ENCODE measurements at regions not wholly inside any gene's neighbourhood (a gene's known extent, or its start where the extent isn't known, plus 50 kb on each side); places are given as distances from the start of the nearest gene placed in this dataset.
"Not testable (repeated sequence)": the region's sequence is repeated elsewhere in the genome, so short reads cannot be mapped to it uniquely, and the experiment has no call there.

DNA sequence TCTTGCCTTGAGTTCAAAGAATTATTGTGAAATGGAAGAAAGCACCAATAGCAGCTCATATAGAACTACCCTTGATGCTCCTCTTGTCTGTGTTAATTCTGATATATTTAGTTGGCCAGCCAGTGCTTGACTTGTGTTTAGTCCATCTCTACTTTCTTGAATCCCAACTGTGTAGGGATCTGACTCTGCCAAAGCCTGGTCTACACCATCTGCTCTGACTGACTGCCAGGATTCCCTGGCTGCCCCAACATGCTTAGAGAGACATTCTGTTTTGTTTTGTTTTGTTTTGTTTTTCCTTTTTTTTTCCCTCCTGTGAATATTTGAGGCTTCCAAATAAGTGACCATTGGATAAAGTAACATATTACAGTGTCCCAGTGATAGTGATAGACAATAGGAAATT, 953.7 kb upstream of the MANEA start:
- no peaks in the 10 kb centered on the region for H3K4me1 ChIP-seq (ENCODE audit: control insufficient read depth, insufficient read depth, low read length)
- no peaks in the 10 kb centered on the region for H3K36me3 ChIP-seq (ENCODE audit: insufficient read depth, low read length)
- H3K27me3 ChIP-seq (ENCODE audit: control insufficient read depth, insufficient read depth, low read length): no peaks in the 10 kb centered on the region
- H3K9ac ChIP-seq (ENCODE audit: low read depth, low read length): no peak overlapping the region
- H3K4me2 ChIP-seq (ENCODE audit: low read length): no peak overlapping the region
- no peaks in the 10 kb centered on the region for H3K9me3 ChIP-seq (replicated peaks; ENCODE audit: low read length)
- no peak overlapping the region for H3K4me3 ChIP-seq (ENCODE audit: low read length)

DNA sequence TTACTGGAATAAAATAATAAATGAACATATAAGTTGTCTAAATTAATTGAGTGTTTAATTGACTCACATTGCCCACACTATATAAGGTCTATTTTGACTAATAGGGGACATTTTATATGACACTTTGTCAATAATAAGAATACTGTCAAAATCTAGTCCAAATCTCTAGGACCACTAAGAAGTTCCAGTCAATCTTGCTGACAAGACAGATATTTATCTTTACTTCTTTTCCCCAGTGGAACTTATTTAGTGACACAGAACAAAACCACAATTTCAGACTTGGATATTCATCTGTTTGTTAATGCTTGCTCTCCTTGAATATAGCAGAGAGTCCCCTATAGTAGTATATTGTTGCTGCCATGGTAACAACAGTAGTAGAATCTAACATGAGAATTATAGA, 954.6 kb upstream of the MANEA start:
- no peaks in the 10 kb centered on the region for H3K27me3 ChIP-seq (ENCODE audit: control insufficient read depth, insufficient read depth, low read length)
- H3K4me2 ChIP-seq (ENCODE audit: low read length): no peak overlapping the region
- no peaks in the 10 kb centered on the region for H3K36me3 ChIP-seq (ENCODE audit: insufficient read depth, low read length)
- no peaks in the 10 kb centered on the region for H3K9me3 ChIP-seq (replicated peaks; ENCODE audit: low read length)
- no peaks in the 10 kb centered on the region for H3K4me1 ChIP-seq (ENCODE audit: control insufficient read depth, insufficient read depth, low read length)
- H3K9ac ChIP-seq (ENCODE audit: low read depth, low read length): no peak overlapping the region
- no peak overlapping the region for H3K4me3 ChIP-seq (ENCODE audit: low read length)

DNA sequence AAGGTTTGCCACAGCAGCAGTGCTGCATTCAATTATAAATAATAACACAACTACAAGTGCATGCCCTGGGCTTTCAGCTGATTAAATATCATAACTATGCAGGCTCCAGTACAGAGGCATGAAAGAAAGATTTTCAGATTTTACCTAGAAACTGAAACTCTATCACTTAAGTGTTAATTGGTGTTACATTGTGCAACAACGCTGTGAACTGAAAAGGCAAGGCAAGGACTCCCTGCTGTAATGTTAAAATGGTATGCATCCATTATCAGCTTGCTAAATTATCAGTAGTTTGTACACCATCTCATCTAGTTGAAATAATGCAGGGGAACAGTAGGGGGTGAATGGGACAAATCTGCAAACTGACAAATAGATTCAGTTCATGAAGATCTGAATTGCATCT, 976.7 kb upstream of the MANEA start:
- Histone ChIP-seq H3K4me1 (ENCODE audit: control insufficient read depth, insufficient read depth, low read length) (no peaks in the 10 kb centered on the region), H3K27me3 (ENCODE audit: control insufficient read depth, insufficient read depth, low read length) (no peaks in the 10 kb centered on the region), H3K4me3 (ENCODE audit: low read length) (no peak overlapping the region), H3K4me2 (ENCODE audit: low read length) (no peak overlapping the region), H3K9ac (ENCODE audit: low read depth, low read length) (no peak overlapping the region), H3K9me3 (replicated peaks; ENCODE audit: low read length) (peaks cover 3% of the 10 kb centered on the region), H3K36me3 (ENCODE audit: insufficient read depth, low read length) (no peaks in the 10 kb centered on the region)

DNA sequence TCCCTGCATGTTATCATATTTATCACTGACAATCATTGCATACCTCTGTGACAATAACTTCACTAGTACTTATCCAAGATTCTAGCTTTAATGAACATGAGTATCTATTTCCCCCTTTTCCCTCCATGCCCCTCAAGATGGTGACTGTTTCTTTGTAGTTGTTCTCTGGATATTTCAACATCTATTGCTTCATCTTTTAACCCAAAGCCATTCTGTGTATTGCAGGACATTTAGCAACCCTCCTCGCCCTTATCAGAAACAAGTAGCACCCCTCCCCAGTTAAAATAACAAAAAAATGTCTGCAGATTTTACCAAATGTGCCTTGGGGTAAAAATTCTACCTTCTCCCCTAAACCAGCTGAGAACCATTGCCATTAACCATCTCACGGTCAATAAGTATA, 979.8 kb upstream of the MANEA start:
- H3K9me3 ChIP-seq (replicated peaks; ENCODE audit: low read length): peaks cover under 1% of the 10 kb centered on the region
- H3K9ac ChIP-seq (ENCODE audit: low read depth, low read length): no peak overlapping the region
- no peaks in the 10 kb centered on the region for H3K36me3 ChIP-seq (ENCODE audit: insufficient read depth, low read length)
- no peaks in the 10 kb centered on the region for H3K4me1 ChIP-seq (ENCODE audit: control insufficient read depth, insufficient read depth, low read length)
- H3K4me3 ChIP-seq (ENCODE audit: low read length): no peak overlapping the region
- no peaks in the 10 kb centered on the region for H3K27me3 ChIP-seq (ENCODE audit: control insufficient read depth, insufficient read depth, low read length)
- no peak overlapping the region for H3K4me2 ChIP-seq (ENCODE audit: low read length)

DNA sequence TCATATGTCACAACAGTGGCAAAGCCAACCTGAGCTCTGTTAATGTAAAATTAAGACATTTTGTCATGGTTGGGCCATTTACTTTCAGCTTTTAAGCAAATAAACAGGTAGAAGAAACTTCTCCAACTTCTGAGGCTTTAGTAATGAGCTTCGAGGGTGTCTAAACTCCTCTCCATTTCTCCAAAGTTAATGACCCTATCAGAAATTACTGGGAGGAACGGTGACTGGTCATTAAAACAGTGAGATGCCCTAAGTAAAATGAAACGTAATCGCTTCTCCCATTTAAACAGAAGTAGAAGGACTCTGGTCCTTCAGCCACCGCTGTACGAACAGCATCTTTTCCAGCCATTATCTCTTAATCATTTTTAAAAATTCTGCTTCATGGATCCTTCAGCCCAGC, 986.9 kb upstream of the MANEA start:
- H3K9me3 ChIP-seq (replicated peaks; ENCODE audit: low read length): peaks cover 4% of the 10 kb centered on the region
- H3K4me3 ChIP-seq (ENCODE audit: low read length): no peak overlapping the region
- H3K9ac ChIP-seq (ENCODE audit: low read depth, low read length): no peak overlapping the region
- H3K27me3 ChIP-seq (ENCODE audit: control insufficient read depth, insufficient read depth, low read length): no peaks in the 10 kb centered on the region
- no peak overlapping the region for H3K4me2 ChIP-seq (ENCODE audit: low read length)
- no peaks in the 10 kb centered on the region for H3K4me1 ChIP-seq (ENCODE audit: control insufficient read depth, insufficient read depth, low read length)
- H3K36me3 ChIP-seq (ENCODE audit: insufficient read depth, low read length): no peaks in the 10 kb centered on the region

DNA sequence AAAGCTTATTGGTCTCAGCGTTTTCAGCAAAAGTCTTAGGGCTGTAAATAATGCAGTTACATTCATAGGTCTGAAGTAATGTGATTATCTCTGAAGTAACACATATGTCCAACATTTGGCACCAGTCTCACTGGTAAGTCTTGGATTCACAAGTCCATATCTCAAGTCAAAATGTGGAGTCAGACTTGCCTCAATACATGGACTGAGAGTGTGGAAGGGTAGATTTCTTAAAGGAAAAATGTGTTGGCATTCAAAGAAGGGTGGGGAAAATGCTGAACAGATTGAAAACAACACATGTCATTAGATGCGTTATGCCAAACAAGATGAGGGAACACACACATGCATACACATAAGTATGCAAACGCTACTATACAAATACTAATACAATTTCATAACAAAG, 989.0 kb upstream of the MANEA start:
- Histone ChIP-seq H3K4me2 (ENCODE audit: low read length) (no peak overlapping the region), H3K36me3 (ENCODE audit: insufficient read depth, low read length) (no peaks in the 10 kb centered on the region), H3K9ac (ENCODE audit: low read depth, low read length) (no peak overlapping the region)

DNA sequence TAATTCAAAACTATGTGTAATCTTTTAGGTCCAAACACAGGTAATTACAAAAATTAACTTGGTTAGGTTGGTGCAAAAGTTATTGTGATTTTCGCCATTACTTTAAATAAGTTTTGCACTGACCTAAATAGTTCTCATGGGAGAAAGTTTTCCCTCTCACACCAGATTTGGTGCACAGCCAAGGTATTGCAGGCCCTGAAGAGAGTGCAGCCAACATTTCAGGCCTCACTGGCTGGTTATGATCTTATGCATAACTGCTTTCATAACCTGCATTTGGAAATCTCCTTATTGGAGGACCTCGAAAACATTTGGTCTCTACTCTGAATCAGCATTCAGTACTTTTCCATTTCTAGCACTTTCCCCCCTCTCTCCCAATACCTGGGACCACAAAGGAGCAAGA, 993.1 kb upstream of the MANEA start:
- Histone ChIP-seq H3K9me3 (replicated peaks; ENCODE audit: low read length) (peaks cover 6% of the 10 kb centered on the region), H3K9ac (ENCODE audit: low read depth, low read length) (no peak overlapping the region), H3K27me3 (ENCODE audit: control insufficient read depth, insufficient read depth, low read length) (no peaks in the 10 kb centered on the region)

More for the DNA sequence above, 989.0 kb upstream of the MANEA start:
- H3K27me3 ChIP-seq (ENCODE audit: control insufficient read depth, insufficient read depth, low read length): no peaks in the 10 kb centered on the region
- no peak overlapping the region for H3K4me3 ChIP-seq (ENCODE audit: low read length)
- H3K4me1 ChIP-seq (ENCODE audit: control insufficient read depth, insufficient read depth, low read length): no peaks in the 10 kb centered on the region
- peaks cover 10% of the 10 kb centered on the region for H3K9me3 ChIP-seq (replicated peaks; ENCODE audit: low read length)

DNA sequence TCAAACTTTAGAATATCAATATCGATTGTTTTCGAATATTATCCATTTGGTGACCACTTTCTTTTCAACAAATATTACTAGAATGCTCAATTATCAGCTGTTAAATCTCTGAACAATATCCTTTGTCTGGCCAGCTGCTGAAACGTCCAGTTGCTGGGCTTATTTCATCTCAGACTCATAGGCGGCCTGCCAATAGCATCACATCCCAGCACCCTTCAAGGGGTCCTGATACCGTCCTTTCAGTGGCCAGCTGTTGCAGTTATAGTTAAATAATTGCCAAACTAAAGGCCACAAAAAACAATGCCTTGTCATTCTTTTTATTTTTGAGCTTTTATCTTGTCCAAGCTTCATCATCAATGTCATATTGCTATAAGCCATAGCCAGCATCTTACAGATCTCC, 1006.8 kb upstream of the MANEA start:
- Histone ChIP-seq H3K4me2 (ENCODE audit: low read length) (no peak overlapping the region), H3K9ac (ENCODE audit: low read depth, low read length) (no peak overlapping the region), H3K36me3 (ENCODE audit: insufficient read depth, low read length) (no peaks in the 10 kb centered on the region), H3K4me3 (ENCODE audit: low read length) (no peak overlapping the region), H3K4me1 (ENCODE audit: control insufficient read depth, insufficient read depth, low read length) (no peaks in the 10 kb centered on the region), H3K27me3 (ENCODE audit: control insufficient read depth, insufficient read depth, low read length) (no peaks in the 10 kb centered on the region), H3K9me3 (replicated peaks; ENCODE audit: low read length) (no peaks in the 10 kb centered on the region)

More for the DNA sequence above, 993.1 kb upstream of the MANEA start:
- no peak overlapping the region for H3K4me2 ChIP-seq (ENCODE audit: low read length)
- no peaks in the 10 kb centered on the region for H3K4me1 ChIP-seq (ENCODE audit: control insufficient read depth, insufficient read depth, low read length)
- H3K4me3 ChIP-seq (ENCODE audit: low read length): no peak overlapping the region
- no peaks in the 10 kb centered on the region for H3K36me3 ChIP-seq (ENCODE audit: insufficient read depth, low read length)

DNA sequence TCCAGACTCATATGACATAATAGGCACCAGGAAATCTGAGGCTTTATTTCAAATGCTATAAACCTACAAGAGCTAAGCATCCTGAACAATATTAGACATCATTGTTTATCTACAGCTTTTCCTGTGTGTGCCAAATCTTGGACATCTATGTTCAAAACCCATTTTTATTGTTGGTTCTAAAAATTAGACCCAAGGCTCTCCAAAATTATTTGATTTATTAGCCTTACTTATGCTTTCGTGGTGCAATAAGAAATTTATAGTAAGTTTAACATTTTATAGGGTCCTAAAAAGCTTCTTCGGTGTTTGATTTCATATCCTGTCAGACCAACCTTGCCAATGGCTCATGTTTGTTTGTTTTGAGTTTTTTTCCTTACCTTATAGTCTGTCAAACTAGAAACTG, 1014.5 kb upstream of the MANEA start:
- no peaks in the 10 kb centered on the region for H3K9me3 ChIP-seq (replicated peaks; ENCODE audit: low read length)

DNA sequence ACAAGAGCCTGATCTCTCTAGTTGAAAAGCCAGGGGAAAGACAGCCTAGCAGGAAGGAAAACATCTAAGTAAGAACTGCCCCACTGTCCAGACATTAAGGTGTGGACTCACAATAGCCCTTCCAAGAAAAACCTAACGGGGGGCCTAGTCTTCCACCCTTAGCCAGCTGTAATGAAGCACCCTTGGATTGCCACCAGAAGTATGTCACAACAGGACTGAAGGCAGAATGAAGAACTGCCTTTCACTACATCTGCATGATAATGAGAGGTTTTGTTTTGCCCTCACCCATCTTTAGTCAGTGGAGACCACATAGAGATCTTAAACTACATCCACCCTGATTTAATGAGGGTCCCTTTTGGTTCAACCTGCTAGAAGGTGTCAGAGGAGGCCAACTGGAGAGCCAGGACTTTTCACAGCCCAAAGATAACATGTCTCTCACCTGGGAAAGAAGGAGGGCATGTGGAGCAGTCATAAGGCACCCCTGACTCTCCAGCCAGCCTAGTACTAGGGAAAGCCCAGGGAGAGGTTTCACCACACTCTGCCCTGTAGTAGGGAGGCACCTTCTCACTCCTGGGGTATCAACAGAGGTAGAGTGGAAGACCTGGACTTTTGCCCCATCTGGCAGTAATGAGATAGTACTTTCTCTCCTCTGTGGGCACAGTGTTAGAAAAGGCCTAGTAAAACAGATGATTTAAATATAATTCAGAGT, 1017.4 kb upstream of the MANEA start:
- H3K9ac ChIP-seq (ENCODE audit: low read depth, low read length): no peak overlapping the region

More for the DNA sequence above, 1014.5 kb upstream of the MANEA start:
- Histone ChIP-seq H3K36me3 (ENCODE audit: insufficient read depth, low read length) (no peaks in the 10 kb centered on the region), H3K9ac (ENCODE audit: low read depth, low read length) (no peak overlapping the region), H3K4me2 (ENCODE audit: low read length) (no peak overlapping the region), H3K4me3 (ENCODE audit: low read length) (no peak overlapping the region), H3K27me3 (ENCODE audit: control insufficient read depth, insufficient read depth, low read length) (no peaks in the 10 kb centered on the region), H3K4me1 (ENCODE audit: control insufficient read depth, insufficient read depth, low read length) (no peaks in the 10 kb centered on the region)

DNA sequence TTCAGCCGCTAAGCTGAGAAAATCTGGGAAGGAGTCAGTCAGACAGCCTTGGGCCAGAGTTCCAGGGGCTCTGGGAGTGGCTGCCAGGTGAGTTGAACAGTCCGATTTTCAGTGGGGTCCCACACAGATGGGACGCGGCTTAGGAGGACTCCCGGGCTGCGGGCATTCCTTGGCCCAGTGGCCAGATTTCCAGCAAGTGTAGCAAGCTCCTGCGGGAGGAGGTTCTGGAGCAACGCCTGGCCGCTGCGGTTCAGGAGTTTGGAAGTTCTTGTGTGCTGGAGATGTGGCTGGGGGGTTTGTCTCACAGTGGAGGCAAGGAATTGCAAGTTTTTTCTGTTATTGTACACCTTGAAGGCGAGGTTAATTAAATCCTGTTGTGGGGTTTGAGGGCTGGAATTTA, 1020.1 kb upstream of the MANEA start:
- H3K4me1 ChIP-seq (ENCODE audit: control insufficient read depth, insufficient read depth, low read length): not testable (repeated sequence)

More for the DNA sequence above, 1017.4 kb upstream of the MANEA start:
- H3K4me1 ChIP-seq (ENCODE audit: control insufficient read depth, insufficient read depth, low read length): no peaks in the 10 kb centered on the region
- H3K4me2 ChIP-seq (ENCODE audit: low read length): no peak overlapping the region
- H3K36me3 ChIP-seq (ENCODE audit: insufficient read depth, low read length): no peaks in the 10 kb centered on the region
- no peak overlapping the region for H3K4me3 ChIP-seq (ENCODE audit: low read length)
- H3K9me3 ChIP-seq (replicated peaks; ENCODE audit: low read length): no peaks in the 10 kb centered on the region
- no peaks in the 10 kb centered on the region for H3K27me3 ChIP-seq (ENCODE audit: control insufficient read depth, insufficient read depth, low read length)

DNA sequence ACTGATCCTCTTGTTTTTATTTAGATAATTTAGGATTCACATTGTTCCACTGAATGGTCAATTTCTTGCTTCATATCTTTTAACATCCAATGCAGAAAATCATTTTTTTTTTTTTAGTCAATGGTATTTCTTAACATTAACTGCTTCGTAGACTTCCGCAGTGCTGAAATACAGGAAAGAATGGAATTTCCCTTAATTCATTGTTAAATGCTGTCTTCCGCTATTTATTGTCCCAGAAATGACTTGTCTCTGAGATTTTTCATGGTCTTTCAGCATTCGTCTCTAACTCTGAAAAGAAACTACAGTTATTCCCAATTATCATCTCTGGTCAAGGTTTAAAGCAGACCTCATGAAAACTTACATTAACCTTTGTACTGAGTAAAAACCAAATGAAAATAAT, 1029.1 kb upstream of the MANEA start:
- Histone ChIP-seq H3K9me3 (replicated peaks; ENCODE audit: low read length) (no peaks in the 10 kb centered on the region), H3K27me3 (ENCODE audit: control insufficient read depth, insufficient read depth, low read length) (no peaks in the 10 kb centered on the region), H3K9ac (ENCODE audit: low read depth, low read length) (no peak overlapping the region), H3K4me1 (ENCODE audit: control insufficient read depth, insufficient read depth, low read length) (no peaks in the 10 kb centered on the region), H3K36me3 (ENCODE audit: insufficient read depth, low read length) (no peaks in the 10 kb centered on the region), H3K4me2 (ENCODE audit: low read length) (no peak overlapping the region), H3K4me3 (ENCODE audit: low read length) (no peak overlapping the region)

More for the DNA sequence above, 1020.1 kb upstream of the MANEA start:
- not testable (repeated sequence) for H3K9me3 ChIP-seq (replicated peaks; ENCODE audit: low read length); H3K27me3 ChIP-seq (ENCODE audit: control insufficient read depth, insufficient read depth, low read length); H3K36me3 ChIP-seq (ENCODE audit: insufficient read depth, low read length); H3K9ac ChIP-seq (ENCODE audit: low read depth, low read length); H3K4me3 ChIP-seq (ENCODE audit: low read length); H3K4me2 ChIP-seq (ENCODE audit: low read length)

Data from skeletal muscle satellite cell (primary cell).